Cerebellar cortex (tissue), 1 donor: ENCODE measurements at regions not wholly inside any gene's neighbourhood (a gene's known extent, or its start where the extent isn't known, plus 50 kb on each side); places are given as distances from the start of the nearest gene placed in this dataset.
"Not testable (repeated sequence)": the region's sequence is repeated elsewhere in the genome, so short reads cannot be mapped to it uniquely, and the experiment has no call there.

Experiments used
- DNase-seq: peaks from one replicate; pipeline ENCODE4 v3.0.0-alpha.2; 2015; ENCODE audit warnings: low spot score

GRCh38 chr21:14826630-14827029, 238.2 kb downstream of the NRIP1 start:
- DNase-seq: no peak

- DNase-seq: no peak
Measured at GRCh38 chr21:14825514-14825974, 239.3 kb downstream of the NRIP1 start.

DNA sequence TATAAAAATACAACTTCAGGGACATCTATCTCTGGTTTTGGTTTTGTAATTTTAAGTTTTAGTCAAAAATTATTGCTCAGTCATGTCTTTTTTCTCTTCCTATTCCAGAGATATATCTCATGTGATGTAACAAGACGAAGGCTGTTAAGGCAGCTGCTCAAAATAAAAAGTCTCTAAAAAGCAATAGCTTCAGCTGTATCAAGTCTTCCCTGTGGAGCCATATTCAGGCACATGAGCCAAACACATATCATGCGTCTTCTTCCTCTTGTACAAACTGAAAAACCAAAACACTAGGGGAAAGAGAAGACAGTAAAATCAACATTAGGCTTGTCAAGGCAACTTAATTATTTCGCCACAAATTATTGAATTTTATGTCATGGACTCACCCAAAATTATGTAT, 240.7 kb downstream of the NRIP1 start:
- no peak for DNase-seq

- DNase-seq: no peak
Measured at GRCh38 chr21:14817311-14817710, 247.5 kb downstream of the NRIP1 start.

GRCh38 chr21:14814991-14815390, 249.8 kb downstream of the NRIP1 start:
- no peak for DNase-seq

GRCh38 chr21:14814282-14814681, 250.5 kb downstream of the NRIP1 start:
- DNase-seq: no peak

DNA sequence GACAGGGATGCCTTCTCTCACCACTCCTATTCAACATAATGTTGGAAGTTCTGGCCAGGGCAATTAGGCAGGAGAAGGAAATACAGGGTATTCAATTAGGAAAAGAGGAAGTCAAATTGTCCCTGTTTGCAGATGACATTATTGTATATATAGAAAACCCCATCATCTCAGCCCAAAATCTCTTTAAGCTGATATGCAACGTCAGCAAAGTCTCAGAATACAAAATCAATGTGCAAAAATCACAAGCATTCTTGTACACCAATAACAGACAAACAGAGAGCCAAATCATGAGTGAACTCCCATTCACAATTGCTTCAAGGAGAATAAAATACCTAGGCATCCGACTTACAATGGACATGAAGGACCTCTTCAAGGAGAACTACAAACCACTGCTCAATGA, 258.1 kb upstream of the SAMSN1 start:
- not testable (repeated sequence) for DNase-seq

- DNase-seq: no peak
Measured at GRCh38 chr21:14797543-14797942, 251.4 kb upstream of the SAMSN1 start.

- no peak for DNase-seq
Measured at GRCh38 chr21:14787312-14787711, 241.2 kb upstream of the SAMSN1 start.

DNA sequence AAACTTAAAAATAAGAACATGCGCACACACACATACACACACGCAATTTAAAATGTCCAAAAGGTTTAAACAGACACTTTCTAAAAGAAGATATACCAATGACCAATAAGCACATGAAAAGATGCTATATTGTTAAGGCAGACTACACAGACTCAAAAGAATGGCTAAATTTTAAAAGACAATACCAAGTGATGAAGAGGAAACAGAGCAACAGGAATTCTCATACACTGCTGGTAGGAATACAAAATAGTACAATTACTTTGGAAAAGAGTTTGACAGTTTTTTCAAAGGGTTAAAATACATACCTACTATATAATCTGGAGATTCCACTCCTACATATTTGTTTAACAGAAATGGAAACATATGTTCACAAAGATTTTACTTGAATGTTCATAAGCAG, 239.6 kb upstream of the SAMSN1 start:
- DNase-seq: no peak

DNA sequence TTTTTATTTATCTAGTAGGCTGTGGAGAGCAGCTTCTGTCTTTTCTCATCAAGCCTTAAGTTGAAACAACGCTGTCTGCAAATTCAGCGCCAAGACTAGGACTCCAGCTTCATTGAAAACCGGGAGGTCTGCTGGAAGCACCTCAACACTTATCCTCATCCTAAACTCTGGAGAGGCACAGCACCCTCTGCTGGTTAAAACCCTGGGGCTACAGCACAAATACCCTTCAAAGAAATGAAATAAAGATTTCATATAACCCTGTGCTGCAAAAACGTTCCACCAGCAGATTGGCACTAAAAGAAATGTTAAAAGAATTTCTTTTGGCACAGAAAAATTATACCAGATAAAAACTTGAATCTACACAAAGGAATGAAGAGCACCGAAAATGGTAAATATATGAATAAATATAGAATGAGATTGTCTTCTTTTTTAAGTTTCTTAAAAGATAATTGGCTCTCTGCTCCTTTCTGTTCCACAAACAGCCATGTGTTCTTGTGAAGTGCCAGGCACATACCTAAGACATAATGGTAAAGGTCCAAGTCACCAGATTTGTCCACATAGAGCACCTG, 227.7 kb upstream of the SAMSN1 start:
- peak; percentile 14 for DNase-seq

GRCh38 chr21:14771593-14771992, 225.5 kb upstream of the SAMSN1 start:
- no peak for DNase-seq

DNA sequence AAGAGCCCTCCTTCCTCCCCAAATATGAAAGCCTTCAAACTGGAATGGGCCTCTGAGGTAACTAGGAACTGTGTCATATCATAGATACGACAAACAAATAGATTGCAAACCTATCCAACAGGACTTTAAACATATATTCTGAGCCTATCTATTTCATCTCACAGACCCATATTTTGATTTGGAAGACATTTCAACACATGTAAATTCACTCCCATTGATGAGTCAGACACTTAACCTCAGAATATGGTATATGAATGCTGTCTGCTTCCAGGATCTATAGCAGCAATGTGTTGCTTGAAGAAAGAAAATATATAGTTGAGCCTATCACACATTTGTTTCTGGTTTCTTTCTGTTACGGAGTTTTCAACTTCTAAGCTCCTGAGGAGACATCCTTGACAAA, 221.9 kb upstream of the SAMSN1 start:
- no peak for DNase-seq

DNA sequence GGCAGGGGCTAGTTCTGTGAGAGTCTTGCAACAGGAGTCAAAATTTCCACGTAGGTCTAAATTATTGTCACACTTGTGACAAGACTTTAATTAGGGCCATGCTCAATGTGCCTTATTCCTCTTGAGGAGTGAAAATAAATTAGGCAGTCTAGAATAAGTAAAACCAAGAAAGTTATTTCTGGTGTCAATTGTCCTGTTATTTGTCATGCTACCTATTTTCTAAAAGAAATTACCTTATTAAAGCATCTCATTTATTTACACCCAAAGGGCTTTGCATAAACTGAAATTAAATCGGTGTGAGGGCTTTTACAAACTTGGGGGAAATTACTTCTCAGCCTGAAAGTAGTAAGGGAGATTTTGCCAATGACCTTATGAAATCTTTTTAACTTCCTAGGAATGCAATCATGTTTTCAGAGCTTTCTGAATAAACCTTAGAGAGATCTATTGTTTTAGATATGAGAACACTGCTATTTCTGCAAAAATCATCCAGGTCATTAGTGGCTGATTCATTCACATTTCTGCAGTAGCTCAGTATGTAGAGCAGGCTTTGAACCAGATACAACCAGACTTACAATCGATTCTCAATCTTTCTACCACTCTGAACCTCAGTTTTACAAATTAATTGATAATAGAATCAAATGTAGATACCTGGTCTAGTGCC, 221.2 kb upstream of the SAMSN1 start:
- DNase-seq: no peak

- DNase-seq: no peak
Measured at GRCh38 chr21:14766241-14766640, 220.1 kb upstream of the SAMSN1 start.

- DNase-seq: no peak
Measured at GRCh38 chr21:14763695-14764064, 217.6 kb upstream of the SAMSN1 start.

- DNase-seq: peak; percentile 2
Measured at GRCh38 chr21:14762734-14763694, 216.9 kb upstream of the SAMSN1 start.

DNA sequence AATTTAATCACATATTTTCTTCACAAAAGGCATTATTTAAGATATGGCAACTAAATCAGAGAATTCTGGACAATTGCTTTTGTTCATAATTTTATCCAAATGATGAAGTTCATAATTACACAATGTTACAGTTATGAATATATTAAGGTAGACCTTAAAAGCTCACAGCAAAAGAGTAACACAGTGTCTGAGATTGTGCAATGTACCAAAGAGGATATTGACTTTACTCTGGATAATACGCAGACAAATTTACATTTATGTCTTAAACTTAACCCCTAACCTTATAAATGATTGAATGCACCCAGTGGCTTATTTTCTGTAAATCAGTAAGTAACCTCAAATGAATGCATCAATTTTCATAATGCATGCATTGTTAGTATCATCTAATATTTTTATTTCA, 216.2 kb upstream of the SAMSN1 start:
- DNase-seq: no peak

- DNase-seq: no peak
Measured at GRCh38 chr21:14759285-14759684, 213.2 kb upstream of the SAMSN1 start.

GRCh38 chr21:14758849-14759248, 212.7 kb upstream of the SAMSN1 start:
- DNase-seq: no peak

DNA sequence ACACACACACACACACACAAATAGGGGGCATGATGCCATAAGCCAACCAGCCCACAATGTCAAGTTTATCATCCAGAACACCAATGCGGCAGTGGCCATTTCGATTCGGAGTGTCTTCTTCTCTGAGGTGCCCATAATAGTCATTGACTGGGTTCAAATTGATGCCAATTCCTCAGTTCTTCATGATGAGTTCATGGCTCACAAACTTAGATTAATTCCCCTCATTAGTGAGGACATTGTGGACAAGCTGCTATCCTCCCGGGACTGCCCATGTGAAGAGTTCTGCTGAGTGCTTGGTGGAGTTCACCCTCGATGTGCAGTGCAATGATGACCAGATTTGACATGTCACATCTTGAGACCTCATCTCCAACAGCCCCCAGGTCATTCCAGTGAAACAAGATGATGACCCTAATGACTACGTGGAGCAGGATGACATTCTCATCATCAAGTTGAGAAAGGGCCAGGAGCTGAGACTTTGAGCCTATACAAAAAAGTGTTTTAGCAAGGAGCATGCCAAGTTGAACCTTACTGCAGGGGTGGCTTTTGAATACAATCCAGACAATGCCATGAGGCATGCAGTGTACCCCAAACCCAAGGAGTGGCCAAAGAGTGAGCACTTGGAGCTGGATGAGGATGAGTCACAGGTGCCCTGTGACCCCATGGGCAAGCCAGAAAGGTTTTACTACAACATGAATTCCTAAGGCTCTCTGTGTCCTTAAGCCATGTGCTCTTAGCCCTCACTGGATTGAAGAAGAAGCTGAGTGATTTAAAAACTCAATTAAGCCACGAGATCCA, 211.6 kb upstream of the SAMSN1 start:
- no peak for DNase-seq

GRCh38 chr21:14755086-14755485, 209.0 kb upstream of the SAMSN1 start:
- no peak for DNase-seq
